Activated CD8-positive, alpha-beta memory T cell treated with anti-CD3 and anti-CD28 coated beads for 4 hours (primary cell): ENCODE measurements at regions not wholly inside any gene's neighbourhood (a gene's known extent, or its start where the extent isn't known, plus 50 kb on each side); places are given as distances from the start of the nearest gene placed in this dataset.

Experiments used
- DNase-seq, 2 donors: peaks; one replicate each; pipeline ENCODE4 v3.0.0-alpha.2; 2020; ENCODE audit warnings: low read depth in 2 of 2

DNA sequence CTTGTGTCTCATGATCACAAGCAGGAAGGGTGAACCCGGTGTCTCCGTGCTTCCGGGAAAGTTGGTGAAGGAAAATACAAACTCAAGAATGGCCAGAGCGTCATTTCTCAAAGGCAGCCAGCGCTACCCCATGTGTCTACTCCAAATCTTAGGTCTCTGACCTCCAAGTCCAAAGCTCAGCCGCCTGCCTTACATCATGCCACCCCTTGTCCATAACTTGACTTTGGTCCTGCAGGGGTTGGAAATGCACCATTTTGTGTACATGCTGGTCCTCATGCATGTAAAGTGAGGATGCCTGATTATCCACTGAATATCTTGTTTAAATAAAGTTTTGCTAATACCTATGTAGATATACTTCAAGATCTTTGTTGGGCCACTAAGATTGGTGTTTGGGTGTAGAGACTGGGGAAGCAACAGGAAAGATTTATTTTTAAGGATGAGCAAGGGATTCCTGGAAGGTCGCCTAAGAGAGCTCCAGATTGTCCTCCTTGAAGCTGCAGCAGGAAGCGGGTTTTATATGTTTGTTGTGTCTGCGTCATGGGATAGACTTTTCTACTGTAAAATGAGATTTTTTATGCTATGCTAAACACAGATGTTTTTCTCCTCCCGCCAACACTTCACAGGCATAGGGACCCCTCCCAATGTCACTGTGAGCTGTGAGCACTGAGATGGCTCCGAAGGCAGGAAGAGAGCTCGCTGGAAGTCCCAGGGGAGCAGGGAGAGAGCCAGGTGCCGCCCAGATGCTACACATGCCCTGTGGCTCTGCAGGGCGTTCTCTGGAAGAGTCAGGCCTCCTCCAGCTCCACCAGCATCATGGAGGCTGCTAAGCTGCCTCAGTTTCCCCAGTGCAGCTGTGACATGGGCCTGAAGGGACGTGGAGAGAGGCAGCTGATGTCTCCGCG lies 176.2 kb upstream of the HDAC4 start:
- no peak for DNase-seq

DNA sequence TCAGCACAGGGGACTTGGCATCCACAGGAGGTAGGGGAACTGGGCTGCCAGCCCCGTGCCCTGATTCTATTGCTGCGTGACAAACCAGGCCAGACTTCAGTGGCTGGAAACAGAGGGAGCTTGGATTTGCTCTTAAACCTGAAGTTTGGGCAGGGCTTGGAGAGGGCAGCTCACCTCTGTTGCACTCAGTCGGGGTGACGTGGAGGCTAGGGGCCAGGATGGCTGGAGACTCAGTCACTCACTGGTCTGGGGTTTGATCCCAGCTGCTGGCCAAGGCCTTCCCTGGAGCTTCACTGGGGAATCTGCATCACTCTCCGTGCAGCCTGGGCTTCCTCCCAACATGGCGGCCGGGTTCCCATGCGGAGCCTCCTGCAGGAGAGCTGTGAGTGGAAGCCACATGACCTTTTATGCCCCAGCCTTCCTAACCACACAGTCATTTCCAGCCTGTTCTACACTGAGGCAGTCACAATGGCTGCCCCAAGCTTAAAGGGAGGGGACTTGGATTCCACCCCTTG lies 175.2 kb upstream of the HDAC4 start:
- no peak for DNase-seq

DNA sequence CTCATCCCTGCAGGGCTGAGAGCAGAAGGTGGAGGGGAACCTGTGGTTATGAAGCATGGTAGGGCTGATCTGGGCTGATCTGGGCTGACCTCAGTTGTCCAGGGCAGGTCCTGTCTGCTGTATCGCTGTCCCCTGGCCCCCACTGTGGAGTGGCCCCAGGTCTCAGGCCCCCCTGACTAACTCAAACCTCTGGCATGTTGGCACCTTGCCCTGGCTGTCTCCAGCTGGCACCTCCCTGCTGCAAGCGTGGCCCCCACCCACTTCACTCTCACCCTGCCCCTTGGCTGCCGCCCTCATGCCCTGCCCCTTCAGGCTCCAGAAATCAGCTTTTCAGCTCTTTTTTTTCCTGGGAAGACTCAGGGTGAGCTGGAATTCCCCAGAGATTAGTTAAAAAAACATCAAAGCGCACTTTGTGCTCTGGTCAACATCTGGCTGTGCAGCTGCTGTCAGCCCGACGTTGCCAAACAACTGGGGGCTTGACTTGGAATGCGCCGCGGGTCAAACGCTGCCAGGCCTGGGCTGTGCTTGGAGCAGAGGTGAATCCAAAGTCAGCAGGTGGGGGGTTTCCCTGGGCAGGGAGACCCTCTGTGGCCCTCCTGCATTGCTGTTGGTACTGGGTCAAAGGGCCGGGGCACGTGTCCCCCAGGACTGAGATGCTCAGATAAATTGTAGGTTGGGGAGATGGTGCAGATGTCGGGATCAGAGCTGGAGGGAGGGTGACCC lies 173.8 kb upstream of the HDAC4 start:
- no peak for DNase-seq

- DNase-seq, result no peak
Observed at GRCh38 chr2:239574054-239574433, 173.2 kb upstream of the HDAC4 start.

GRCh38 chr2:239570971-239571520 lies 170.2 kb upstream of the HDAC4 start:
- DNase-seq, result no peak

GRCh38 chr2:239570216-239570925 lies 169.6 kb upstream of the HDAC4 start:
- DNase-seq, result no peak

GRCh38 chr2:239569401-239570090 lies 168.7 kb upstream of the HDAC4 start:
- no peak for DNase-seq

DNA sequence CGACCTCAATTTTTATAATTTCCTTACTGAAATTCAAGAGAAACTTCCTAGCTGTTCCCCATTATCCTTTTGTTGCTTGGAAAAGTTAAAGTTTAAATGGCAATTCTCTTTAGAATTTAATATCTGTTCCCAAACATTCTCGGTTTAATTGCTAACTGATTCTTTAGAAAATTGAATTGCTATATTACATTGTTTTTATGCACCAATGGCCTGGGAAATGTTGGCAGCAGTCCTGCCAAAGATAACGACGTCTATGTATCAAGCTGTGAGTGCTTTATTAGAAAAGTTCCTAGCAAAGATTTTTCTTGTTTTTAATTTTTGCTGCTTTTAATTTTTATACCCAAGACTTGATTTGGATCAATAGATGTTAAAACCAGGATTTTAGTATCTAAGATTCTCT lies 167.8 kb upstream of the HDAC4 start:
- no peak for DNase-seq

- DNase-seq, result no peak
Observed at GRCh38 chr2:239567786-239568185, 167.0 kb upstream of the HDAC4 start.

DNA sequence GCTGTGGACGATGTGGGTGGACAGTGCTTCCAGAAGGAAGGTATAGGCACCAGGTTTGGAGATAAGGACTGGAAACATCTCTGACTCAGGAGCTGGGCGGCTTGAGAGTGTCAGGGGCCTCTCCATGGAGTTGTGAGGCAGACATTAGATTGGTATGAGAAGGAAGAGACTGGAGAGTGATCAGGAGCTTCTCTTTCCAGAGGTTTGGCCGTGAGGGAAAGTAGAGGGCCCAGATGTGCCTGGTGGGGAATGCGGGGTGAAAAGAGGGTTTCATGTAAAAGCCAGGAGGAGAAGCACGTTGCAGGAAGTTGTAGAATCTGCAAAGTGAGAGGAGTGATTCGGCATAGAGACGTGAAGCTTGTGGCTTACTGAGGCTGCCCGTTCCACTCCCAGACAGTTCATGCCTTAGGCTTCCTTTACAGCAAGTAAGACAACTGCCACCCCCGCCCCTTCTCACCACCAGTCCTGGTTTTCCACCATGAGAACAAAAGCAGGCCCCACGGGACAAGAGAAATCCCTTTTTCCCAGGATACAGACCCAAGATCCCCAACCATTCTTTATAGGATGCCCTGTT lies 166.3 kb upstream of the HDAC4 start:
- DNase-seq, result no peak

DNA sequence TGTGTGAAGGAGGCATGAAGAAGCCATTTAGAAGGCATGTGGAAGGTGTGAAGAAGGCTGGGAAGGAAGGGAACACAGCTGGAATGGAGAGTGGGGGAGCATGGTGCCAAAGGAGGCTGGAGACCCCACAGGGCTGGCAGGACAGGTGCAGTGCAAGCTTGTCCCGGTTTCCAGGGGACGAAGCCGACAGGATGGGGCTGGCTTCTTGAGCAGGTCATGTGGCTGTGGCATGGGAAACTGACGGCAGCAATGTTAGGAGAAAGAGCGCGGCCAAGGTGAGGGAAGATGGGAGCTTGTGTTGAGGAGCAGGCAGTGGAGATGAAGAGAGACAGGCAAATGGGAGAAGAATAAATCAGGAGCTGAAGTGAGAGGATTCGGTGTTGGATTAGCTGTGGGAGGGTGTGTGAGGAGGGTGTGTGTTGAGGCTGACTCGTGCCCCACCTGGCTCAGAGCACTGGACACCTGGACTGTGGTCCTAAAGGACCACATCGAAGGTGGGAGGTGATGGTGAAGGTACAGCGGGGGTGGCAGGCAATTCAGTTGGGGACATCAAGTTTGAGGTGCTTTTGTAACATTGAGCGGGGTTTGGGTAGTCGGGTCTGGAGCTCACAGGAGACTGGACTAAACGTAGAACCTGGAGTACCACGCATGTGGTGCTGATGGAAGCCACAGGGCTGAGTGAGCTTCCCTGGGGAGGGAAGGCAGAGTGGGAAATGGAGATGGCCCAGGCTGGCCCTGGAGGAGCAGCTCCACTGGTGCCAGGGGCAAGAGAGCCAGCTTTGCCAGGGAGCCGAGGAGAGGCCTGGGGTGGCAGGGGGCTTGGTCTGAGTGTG lies 165.6 kb upstream of the HDAC4 start:
- no peak for DNase-seq

- DNase-seq, result no peak
Observed at GRCh38 chr2:239564587-239564986, 163.8 kb upstream of the HDAC4 start.

DNA sequence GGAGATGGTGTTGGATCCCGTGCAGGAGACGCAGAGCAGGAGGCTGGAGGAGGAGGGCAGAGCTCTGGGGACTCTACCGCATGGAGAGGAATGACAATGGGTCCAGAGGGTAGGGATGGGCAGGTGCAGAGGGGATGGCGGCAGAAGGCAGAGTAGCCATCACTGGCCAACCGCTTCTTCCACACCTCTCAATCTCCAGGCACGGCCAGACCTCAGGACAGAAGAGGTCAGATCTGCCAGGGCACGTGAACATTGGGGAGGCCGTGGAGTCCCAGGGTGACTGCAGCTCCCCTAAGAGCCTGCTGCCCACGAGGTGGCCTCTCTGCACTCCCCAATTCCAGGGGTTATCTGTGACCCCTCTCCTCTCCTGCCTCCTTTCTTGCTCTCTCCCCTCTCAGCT lies 162.7 kb upstream of the HDAC4 start:
- no peak for DNase-seq

DNA sequence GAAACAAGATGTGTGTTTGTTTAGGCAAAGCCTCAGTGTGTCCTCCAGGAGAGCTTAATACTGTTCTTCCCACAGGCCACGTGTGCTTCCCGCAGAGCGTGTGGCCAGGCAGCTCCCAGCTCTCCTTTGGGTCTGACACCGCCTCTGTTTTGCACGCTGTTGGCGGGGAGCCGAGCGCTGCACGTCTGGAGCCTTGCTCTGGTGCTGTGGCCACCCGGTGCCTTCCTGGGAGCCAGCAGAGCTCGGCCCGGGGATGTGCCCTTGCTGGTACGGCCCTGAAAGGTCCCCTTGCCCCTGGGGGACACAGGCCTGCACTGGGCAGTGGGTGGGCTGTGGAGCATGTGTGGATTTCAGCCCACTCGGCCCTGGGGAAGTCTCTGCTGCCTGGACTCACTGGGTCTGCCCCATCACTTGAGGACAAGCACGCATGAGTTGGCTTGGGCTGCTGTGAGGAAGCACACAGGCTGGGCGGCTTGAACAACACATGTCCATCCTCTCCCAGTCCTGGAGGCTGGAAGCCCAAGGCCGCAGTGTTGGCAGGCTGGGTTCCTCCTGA lies 160.7 kb upstream of the HDAC4 start:
- DNase-seq, result no peak

- no peak for DNase-seq
Observed at GRCh38 chr2:239559417-239560261, 158.8 kb upstream of the HDAC4 start.

- no peak for DNase-seq
Observed at GRCh38 chr2:239558661-239559060, 157.8 kb upstream of the HDAC4 start.

- DNase-seq, result no peak
Observed at GRCh38 chr2:239557516-239557915, 156.7 kb upstream of the HDAC4 start.

GRCh38 chr2:239555571-239555905 lies 154.7 kb upstream of the HDAC4 start:
- no peak for DNase-seq
